HG03108 (cell line): ENCODE measurements at regions not wholly inside any gene's neighbourhood (a gene's known extent, or its start where the extent isn't known, plus 50 kb on each side); places are given as distances from the start of the nearest gene placed in this dataset.
A peak's percentile ranks its signal among the peaks of the same experiment; 100 is the strongest.

Source experiments
- ATAC-seq: cut with Tn5 transposase; IDR thresholded peaks from one replicate; pipeline ENCODE4 v1.9.1; 2021; ENCODE audit warnings: moderate library complexity; ENCODE audit not compliant: unreplicated experiment

DNA sequence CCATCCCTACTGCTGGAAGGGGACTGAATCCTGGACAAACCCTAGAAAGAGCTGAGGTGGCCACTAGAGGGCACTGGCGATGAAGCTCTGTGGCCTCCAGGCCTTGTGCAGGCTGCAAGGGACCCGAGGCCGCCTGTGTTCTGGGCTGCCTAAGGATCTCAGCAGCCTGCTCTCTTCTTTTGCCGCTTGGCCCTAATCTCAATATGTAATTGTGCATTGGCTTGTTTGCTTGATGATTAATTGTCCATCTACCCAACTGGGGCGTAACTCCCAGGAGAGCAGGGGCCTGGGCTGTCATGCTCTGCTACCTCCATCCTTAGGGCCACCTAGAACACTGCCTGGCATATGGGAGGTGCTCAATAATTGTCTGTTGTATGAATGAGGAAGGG lies 73.8 kb downstream of the SYNE3 start:
- ATAC-seq: peak; percentile 87

DNA sequence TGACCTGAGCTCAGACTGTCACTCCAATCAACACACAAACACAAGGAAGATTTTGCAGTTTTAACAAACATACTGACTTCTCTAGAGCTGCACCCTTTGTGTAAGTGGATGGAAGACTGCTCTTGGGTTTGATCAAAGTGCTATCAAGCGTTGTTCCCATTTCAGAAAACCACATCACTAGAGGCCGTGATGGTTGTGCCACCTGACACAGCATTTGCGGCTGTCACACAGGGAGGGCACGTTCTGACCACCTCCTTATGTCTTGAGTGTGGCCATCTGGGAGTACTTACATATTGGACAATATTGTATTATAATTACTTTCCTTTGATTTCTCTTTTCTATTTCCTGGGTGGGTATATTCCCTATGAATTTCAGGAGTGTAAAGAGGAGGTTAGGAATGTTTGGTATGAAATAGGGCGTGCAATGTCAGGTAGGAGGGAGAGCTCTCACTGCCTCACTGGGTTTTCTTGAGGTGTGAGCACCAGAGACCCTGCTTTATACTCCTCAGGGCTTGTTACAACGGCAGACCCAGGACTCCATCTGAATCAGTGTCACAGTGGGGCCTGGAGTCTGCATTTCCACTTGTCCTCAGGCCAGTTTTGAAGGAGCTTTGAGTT lies 74.3 kb downstream of the SYNE3 start:
- no peak for ATAC-seq

DNA sequence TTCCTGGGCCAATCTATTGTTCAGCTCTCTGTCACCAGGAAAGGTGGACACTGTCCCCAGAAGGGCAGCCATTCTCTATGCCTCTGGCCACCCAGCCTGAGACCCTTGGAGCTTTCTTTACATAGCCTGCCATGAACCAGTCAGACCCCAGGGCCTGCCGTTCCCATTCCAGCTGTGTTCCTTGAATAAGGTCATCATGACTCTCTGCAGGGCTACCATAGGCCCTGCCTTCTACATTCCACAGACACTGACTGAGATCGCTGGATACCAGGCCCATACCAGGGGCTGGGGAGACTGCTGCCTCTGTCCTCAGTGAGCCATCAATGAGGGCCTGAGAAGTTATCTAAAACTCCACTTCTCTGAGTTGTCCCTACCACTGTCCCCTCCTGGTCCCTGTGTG lies 75.5 kb downstream of the SYNE3 start:
- no peak for ATAC-seq

DNA sequence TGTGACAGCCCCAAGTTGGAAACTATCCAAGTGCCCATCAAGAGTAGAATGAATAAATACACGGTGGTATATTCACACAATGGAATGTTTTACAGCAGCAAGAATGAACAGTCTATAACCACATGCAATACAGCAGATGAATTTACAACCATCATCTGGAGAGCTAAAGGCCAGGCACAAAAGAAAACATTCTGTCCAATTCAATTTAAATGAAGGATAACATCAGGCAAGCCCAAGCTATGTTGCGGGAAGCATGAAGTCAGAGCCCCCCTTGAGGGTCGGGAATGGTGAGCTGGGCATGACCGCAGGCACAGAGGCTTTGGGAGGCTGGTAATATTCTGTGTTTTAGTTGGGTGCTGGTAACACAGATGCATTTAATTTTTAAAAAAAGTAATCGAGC lies 76.0 kb downstream of the SYNE3 start:
- ATAC-seq: no peak

DNA sequence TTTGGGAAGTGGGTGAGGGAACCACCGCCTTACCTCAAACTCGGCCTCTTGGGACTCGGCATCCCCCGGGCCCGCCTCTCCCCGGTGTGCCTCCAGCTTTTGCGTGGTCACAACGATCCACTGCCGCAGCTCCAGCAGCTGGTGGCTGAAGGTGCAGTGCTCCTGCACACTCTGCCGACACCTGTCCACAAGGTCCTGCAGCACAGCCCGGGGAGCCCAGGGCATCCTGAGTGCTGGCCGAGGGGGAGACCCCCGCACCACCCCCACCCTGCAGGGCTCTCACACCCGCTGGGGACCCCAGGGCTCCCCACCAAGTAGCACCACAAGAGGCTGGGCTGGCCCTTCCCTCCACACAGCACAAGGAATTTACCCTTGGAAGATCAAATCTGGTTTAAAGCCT lies 76.6 kb downstream of the SYNE3 start:
- ATAC-seq: no peak

DNA sequence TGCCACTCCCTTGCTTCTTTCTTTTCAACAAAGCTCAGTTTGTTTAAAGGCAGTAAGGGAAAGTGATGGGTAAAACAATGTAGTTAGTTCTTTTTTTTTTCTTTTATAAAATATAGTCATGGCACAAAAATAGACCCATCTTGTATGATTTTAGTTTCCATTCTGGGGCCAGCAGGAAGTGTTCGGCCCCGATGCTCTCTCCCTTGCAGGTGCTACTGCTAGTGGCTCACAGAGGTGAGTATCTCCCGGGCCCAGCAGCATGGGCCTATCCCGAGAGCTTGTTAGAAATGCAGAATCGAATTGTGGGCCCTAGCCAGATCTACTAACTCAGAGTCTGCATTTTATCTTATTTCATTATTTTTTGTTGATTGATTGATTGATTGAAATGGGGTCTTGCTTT lies 78.7 kb downstream of the SYNE3 start:
- no peak for ATAC-seq

DNA sequence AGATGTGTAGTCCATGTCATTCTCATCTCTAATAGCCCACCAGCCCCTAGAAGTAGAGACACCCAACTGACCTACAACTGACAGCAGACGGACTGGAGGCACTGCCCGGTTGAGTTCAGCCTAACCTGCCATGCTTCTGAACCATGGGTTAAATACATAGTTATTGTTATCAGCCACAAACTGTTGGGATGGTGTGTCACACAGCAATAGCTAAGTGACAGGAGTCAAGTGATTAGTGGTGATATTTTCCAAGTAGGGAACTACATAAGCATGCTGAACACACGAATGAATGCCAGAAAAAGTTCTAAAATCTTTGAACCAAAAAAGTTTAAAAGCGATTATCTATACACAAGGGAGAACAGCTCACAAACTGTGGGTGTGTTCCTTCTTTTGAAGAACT lies 80.1 kb downstream of the SYNE3 start:
- ATAC-seq: no peak

DNA sequence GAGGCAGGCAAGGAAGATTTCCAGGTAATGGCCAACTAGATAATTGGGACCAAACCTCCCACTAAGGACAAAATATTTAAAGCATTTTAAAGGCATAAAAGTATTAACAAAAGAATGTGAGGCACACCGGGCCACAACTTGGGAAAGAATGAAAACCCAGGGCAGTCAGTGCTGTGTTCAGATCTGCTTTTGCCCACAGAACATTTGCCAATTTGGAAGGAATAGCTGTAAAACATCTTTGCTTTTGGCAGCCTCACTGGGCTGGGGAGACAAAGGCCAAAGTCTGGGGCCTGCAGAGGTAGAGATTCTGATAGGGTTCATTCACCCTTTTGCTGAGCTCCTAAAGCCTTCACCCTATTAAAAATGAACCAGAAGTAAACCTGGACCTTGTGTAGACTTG lies 82.3 kb downstream of the SYNE3 start:
- no peak for ATAC-seq

DNA sequence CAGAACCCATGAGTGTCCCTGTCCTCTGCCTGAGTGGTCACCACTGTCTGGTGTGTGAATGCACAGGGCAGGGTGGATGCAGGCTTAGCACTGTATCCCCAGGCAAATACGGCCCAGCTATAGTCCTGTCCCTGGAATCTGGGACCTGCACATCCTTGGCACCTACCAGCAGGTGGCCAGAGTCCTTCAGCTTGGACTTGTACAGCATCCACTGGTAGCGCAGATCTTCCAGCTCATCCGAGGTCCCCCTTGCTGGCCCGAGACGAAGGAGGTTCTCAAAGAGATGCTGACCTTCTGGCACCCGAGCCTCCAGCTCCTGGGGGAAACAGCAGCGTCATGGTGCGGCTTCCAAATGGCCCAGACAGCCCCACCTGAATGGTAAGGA lies 83.4 kb downstream of the SYNE3 start:
- no peak for ATAC-seq

DNA sequence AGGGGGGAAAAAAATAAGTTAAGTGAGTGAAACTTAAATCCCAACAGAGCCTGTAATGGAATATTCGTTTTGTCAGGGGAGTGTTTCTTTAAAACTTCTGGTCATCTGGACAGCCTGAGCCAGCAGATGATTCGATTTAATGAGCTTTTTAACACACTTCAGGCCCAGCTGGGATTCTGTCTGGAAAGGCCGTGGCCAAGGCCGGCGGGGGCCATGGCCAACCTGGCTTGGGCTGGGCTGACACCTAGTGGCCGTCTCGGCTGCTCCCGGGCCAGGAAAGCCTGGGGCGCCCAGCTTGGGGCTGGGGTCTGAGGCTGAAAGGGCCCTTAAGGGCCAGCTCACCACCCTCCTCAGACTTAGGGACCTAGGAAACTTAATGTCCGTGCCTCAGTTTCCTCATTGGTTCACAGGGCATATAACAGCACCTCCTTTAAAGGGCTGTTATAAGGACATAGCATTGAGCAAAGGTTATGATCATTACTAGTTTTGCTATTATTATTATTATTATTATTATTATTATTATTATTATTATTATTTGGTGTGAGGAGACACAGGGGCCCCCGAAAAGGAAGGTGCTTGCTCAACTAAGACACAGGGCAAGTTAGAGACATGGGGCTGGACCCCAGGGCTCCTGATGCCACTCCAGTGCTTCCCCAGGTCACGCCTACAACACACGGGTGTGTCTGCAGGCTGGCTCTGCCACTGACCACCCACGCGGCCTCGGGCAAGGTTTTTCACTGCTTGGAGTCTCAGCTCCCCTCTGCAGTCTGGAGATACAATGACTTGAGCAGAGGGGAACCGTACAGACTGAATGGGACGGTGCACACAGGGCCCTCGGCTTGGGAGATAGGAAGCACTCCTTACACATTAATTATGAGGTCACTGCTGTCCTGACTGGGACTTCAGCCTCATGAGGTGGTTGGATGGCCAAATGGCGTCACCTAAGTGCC lies 84.0 kb downstream of the SYNE3 start:
- ATAC-seq: no peak

DNA sequence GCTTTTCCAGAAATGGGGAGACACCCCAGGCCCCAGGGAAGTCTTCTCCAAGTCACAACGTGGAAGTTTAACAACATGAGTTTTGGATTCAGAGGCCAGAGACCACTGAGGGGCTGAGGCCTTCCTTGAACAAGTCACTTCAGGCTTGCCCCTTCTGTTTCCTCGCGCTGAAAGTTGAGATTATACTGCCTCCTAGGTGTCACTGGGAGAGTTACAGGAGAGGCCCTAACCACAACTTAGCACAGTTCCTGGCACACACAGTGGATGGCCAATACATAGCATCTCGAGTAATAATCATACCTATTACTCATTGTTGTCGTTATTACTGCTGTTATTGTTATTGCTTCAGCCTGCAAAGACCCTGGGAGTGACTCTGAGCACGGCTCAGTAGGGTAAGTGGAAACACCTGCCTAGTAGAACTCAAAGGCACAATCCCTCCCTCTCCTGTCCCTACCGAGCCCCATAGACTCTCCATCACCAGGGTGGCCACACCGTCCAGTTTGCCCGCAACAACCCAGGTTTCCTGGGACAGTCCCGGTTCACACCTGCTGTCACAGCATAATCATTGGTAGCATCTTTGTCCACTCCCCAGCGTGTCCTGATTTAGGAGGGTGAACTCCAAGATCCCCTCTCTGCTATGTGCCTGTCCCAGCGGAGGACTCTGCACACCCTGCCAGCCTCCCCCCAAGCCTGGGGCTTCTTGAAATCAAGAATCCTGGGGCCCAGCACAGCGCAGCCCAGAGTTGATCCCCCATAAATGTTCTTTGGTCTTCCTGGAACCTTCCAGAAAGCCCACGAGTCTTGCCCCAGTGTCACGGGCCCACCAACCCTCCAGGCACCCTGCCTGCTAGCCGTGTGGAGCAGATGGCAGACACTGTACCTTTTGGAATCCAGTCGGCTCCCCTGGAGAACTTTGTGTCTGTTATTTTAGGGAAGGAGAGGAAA lies 85.0 kb downstream of the SYNE3 start:
- no peak for ATAC-seq

DNA sequence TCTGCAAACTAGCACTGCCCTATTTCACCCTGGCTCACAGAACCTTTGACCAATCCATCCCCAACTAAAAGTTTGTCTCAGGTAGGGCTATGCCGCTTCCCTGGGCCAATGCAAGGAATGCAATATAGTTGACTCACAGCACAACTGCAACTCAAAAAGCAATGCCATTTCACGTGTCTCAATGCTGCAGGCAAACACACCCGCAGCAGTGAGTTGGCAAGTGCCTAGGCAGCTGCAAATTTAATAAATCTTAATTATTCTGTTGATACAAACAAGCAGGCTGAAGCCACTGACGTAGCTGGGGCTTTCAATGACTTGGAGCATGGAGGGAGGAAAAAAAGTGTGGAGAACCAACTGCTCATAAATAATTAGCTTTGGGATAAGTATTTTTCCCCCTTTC lies 87.9 kb downstream of the SYNE3 start:
- no peak for ATAC-seq

DNA sequence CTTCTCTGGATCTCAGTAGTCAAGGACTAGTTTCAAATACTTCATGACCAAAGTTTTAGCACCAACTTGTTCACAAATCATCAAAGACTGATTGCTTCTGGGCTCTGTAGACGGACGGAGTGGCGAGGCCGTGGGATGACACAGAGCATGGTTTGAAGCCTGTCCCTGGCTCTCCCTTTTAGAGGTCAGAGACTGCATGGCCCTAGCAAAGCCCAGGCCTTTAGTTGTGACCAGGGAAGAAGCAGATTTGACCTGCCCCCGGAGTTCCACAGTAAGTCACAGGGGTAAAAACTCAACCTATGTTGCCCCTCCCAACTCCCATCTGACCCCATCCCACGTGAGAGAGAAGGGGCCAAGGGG lies 90.4 kb downstream of the SYNE3 start:
- ATAC-seq: no peak

DNA sequence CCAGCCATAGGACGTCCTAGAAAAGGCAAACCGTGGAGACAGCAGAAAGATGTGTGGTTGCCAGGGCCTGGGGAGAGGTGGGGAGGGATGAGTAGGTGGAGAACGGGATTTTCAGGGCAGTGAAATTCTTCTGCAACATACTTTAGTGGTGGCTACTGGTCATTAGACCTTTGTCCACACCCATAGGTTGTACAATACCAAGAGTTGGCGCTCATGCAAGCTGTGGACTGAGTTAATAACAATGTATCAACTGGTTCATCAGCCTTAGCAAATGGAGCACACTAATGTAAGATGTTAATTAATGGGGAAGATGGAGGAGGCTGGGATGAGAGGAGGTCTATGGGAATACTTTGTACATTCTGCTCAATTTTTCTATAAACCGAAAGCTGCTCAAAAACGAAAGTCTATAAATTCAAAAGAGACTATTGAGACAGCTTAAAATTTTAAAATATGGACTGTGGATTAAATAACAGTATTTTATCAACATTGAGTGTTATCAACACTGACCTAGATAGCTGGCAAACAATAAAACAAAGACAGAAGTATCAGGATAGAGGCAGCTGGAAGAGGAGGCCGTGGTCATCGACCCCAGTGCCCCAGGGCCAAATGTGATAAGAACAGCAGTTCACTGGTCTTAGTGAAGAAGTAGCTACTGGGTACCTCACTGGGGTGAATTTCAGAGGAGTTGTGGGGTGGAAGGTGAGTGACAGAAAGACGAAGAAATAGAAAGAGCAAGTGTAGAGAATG lies 90.9 kb downstream of the SYNE3 start:
- no peak for ATAC-seq

DNA sequence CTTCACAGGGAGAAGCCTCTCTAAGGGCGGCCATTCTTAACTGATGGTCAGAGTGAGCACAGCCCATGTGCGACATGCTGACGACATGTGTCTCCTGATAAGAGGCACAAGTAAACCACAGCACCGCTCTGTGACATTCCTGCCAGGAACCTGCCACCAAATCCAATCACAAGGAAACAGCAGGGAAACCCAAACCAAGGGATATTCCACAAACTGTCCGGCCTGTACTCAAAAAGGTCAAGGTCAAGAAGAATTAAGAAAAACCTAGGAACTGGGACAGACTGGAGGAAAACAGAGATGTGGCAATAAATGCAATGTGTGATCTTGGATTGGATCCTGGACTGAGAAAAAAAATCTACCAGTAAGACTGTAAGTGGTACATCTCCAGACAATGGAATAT lies 91.9 kb downstream of the SYNE3 start:
- no peak for ATAC-seq

DNA sequence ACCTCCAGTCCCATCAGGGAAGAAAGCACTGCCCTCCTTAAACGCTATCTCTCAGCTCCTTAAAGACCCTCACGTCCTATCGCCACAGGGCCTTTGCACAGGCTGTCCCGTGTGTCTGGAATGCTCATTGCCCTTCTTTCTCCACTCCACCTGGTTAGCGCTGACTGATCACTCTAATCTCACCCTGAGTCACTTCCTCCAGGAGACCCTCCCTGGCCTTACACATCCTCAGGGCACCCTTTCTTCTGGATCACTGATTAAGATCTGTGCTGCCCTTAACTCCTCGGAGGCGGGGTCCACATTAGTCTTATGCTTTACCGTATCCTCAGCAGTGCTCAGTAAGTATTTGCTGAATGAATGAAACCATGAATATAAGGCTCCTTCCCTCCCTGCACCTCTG lies 94.7 kb downstream of the SYNE3 start:
- no peak for ATAC-seq

DNA sequence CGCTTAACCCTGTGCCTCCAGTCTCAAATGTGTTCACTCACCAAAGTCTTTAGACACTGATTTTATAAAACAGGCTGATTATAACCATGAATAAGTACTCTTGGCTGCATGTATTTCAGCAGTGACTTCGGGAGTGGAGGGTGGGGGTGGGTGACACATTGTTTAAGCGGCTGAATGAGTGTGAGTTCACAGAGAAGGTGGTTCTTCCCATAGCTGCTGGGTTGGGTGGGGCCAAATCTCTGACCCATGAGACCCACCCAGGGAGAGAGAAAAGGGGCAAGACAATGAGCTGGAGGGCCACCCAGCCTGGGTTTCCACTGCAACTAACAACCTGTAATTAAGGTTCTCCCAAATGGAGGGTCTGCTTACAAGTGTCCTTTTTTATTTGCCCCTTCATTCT lies 96.4 kb downstream of the SYNE3 start:
- ATAC-seq: no peak

DNA sequence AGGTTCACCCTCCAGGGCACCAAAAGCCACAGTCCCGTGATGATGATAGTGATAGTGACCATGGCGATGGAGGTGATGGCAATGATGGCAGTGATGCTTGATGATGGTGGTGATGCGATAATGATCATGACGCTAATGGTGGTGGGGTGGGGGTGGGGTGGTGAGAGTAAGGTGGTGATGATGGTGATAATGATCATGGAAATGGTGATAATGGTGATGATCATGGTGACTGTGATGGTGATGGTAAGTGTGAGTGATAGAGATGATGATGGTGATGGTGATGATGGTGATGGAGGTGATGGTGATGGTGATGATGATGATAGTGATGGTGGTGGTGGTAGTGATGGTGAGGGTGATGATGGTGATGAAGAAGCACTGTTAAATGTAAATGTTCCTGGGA lies 96.9 kb downstream of the SYNE3 start:
- no peak for ATAC-seq

DNA sequence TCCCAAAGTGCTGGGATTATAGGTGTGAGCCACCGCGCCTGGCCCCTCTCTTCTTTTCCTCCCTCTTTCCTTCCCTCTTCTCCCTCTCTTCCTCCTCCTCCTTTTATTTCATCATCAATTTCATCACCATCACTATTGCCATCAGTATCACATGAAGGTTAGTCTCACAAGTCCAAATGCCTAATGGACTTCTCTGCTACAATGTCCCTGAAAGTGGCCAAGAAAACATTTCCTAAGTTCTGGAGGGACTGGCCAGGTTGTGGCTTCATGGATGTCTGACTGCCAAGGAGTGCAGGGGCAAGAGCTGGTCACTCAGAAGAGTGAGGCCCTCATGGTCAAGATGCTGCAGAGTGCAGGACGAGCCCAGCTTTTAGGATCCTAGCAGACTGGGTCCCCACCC lies 97.6 kb downstream of the SYNE3 start:
- no peak for ATAC-seq

DNA sequence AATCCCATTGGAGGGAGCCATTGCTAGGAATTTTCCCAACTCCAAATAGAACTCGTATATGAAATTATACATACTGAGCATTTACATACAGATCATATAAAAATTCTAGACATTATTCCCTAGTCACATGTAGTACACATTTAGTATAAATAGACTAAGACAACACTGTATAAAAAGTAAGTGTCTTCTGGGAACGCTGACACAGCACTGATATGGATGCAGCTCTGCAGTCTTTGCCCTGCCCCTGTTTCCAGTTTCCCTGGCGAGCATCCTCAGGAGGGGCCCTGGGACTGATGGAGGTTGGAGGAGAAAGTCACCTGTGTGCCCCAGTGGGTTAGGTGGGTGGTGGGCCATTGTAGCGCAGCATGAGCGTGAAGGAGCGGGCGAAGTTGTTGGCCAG lies 97.8 kb upstream of the CLMN start:
- ATAC-seq: no peak

DNA sequence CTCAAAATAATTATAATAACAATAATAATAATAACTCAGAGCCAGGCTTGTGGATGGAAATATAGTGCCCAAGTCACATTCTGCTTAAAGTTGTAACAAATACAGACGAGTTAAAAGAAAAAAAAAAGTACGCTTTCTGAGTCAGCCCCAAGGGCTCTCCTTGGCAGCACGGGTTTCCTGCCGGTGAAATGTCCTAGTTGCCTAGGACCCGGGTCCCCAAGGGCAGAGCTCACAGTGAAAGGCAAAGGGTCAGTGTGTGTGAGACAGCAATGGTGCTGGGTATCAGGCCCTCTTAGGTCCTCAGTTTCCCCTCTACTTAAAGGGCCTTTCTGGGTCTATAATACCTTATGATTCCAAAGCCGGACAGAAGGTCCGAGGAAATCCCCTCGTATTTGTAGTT lies 96.3 kb upstream of the CLMN start:
- no peak for ATAC-seq
